Smooth muscle cell (in vitro differentiated cells): ENCODE measurements at regions not wholly inside any gene's neighbourhood (a gene's known extent, or its start where the extent isn't known, plus 50 kb on each side); places are given as distances from the start of the nearest gene placed in this dataset.

Source experiments
- DNase-seq: peaks from one replicate; lab custom pipeline; 2025; ENCODE audit not compliant: unreplicated experiment; lab: John Stamatoyannopoulos, UW
- H2AFZ ChIP-seq: fragments of 200-600 bp; sonication (generic); 2 replicates; pipeline ENCODE4 v1.6.0; 2016; ENCODE audit warnings: antibody characterized with exemption, low read depth, mild to moderate bottlenecking
- H3F3A ChIP-seq: fragments of 200-600 bp; sonication (generic); 2 replicates; pipeline ENCODE4 v1.6.0; 2017; ENCODE audit warnings: antibody characterized with exemption, low read depth
- H3K27ac ChIP-seq: fragments of 200-600 bp; sonication (generic); 2 replicates; pipeline ENCODE4 v1.5.1; 2016; ENCODE audit warnings: low read depth, mild to moderate bottlenecking
- H3K27me3 ChIP-seq: fragments of 200-600 bp; sonication (generic); 2 replicates; pipeline ENCODE4 v1.6.1; 2016; ENCODE audit warnings: low read depth, mild to moderate bottlenecking
- H3K36me3 ChIP-seq: fragments of 200-600 bp; sonication (generic); 2 replicates; pipeline ENCODE4 v1.5.1; 2016; ENCODE audit warnings: low read depth
- H3K4me1 ChIP-seq: fragments of 200-600 bp; sonication (generic); 2 replicates; pipeline ENCODE4 v1.5.1; 2016; ENCODE audit warnings: low read depth
- H3K4me2 ChIP-seq: fragments of 200-600 bp; sonication (generic); 2 replicates; pipeline ENCODE4 v1.6.0; 2016; ENCODE audit warnings: mild to moderate bottlenecking
- H3K4me3 ChIP-seq: fragments of 200-600 bp; sonication (generic); 2 replicates; pipeline ENCODE4 v1.5.1; 2016; ENCODE audit warnings: mild to moderate bottlenecking
- H3K79me2 ChIP-seq: fragments of 200-600 bp; sonication (generic); 2 replicates; pipeline ENCODE4 v1.6.0; 2016; ENCODE audit warnings: low read depth, mild to moderate bottlenecking
- H3K9ac ChIP-seq: fragments of 200-600 bp; sonication (generic); 2 replicates; pipeline ENCODE4 v1.6.0; 2016; ENCODE audit warnings: low read depth
- H3K9me3 ChIP-seq: fragments of 200-600 bp; sonication (generic); replicated peaks from 2 replicates; pipeline ENCODE4 v1.5.1; 2016; ENCODE audit warnings: low read depth
- H4K20me1 ChIP-seq: fragments of 200-600 bp; sonication (generic); 2 replicates; pipeline ENCODE4 v1.6.0; 2016; ENCODE audit warnings: low read depth
- WGBS: methylation state at CpG from one replicate; pipeline ENCODE4 v1.1.7; 2016; ENCODE audit warnings: low lambda C conversion rate; 5-methylcytosine and 5-hydroxymethylcytosine counted together
- TF ChIP-seq, protein P1 (sequence below): fragments of 200-600 bp; sonication (generic); IDR thresholded peaks from 2 replicates; pipeline ENCODE4 v1.5.1; 2017; ENCODE audit warnings: borderline replicate concordance, mild to moderate bottlenecking, antibody characterized with exemption; ENCODE audit not compliant: insufficient read depth, poor library complexity, severe bottlenecking

DNA sequence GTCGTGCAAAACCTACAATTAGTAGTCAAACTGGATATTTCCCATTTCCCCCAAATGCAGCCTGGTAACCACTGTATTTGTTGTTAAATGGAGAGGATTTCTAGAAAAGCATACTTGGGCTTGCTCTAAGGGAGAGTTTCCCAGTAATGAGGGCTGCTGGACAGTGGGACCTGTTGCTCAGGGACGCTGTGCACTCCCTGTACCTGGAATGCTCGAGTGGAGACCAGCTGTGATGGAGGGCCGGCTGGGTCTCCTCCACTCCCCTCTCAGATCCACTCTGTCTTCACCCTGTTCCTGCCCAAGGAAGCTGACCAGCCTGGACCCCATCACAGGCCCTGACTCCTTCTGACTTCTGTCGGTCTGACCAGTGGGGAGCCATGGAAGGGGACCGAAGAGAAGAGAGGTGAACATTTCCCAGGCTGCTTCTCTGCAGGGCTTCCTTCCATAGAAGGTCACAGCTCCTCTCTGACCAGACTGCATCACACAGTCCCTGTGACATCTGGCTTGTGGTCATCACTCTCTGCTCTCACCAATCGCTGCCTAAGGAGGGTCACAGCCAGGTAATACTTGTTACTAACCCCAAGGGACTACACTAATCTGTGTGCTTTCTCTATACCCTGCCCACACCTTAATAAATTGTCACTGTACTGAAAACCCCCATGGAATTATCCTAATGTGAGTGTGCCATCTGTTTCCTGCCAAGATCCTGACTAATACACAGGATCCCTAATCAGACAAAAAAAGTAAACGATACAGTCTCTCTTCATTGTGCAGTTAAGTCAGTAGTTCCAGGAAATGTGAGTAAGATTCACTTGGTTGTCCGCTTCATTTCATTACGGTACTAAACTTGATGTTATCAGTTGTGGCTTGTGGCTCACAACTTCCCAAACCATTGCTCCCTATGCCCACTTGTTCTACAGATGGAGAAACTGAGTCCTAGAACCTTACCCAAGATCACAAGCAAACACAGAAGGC is 102.4 kb downstream of the CCT6B start:
- Histone ChIP-seq H3K4me2 (no peak overlapping the region), H3F3A (no peaks in the 10 kb centered on the region), H3K27ac (no peak overlapping the region), H3K36me3 (no peaks in the 10 kb centered on the region), H4K20me1 (no peaks in the 10 kb centered on the region), H2AFZ (no peak overlapping the region), H3K9ac (no peak overlapping the region), H3K4me1 (no peaks in the 10 kb centered on the region), H3K9me3 (no peaks in the 10 kb centered on the region), H3K27me3 (peaks cover 18% of the 10 kb centered on the region), H3K79me2 (no peaks in the 10 kb centered on the region), H3K4me3 (no peak overlapping the region)
- WGBS: 69% methylated on average over 10 of the region's 10 CpGs
- TF ChIP-seq, protein P1, sequence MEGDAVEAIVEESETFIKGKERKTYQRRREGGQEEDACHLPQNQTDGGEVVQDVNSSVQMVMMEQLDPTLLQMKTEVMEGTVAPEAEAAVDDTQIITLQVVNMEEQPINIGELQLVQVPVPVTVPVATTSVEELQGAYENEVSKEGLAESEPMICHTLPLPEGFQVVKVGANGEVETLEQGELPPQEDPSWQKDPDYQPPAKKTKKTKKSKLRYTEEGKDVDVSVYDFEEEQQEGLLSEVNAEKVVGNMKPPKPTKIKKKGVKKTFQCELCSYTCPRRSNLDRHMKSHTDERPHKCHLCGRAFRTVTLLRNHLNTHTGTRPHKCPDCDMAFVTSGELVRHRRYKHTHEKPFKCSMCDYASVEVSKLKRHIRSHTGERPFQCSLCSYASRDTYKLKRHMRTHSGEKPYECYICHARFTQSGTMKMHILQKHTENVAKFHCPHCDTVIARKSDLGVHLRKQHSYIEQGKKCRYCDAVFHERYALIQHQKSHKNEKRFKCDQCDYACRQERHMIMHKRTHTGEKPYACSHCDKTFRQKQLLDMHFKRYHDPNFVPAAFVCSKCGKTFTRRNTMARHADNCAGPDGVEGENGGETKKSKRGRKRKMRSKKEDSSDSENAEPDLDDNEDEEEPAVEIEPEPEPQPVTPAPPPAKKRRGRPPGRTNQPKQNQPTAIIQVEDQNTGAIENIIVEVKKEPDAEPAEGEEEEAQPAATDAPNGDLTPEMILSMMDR: no peak
- no peak for DNase-seq

DNA sequence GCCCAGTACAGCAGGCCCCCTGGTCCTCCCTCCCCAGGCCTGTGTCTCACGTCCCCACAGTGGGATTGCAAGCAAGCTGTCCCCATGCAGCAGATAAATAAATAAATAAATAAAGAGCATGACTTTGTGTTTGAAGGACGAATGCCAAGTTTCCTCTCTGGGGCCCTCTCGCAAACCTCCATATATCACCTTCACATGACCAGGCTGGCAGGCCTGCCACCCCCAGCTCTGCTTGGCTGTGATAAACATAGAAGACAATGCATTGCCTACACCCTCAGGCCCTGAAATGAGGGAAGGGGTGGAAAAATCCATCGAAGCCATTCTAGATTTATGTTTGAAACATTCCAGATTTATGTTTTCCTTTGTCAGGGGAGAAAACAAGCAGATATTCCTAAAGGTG is 107.3 kb downstream of the CCT6B start:
- H3K4me2 ChIP-seq: no peak overlapping the region
- WGBS: 93% methylated on average over 4 of the region's 4 CpGs
- H3F3A ChIP-seq: no peaks in the 10 kb centered on the region
- H3K4me1 ChIP-seq: no peaks in the 10 kb centered on the region
- no peak for DNase-seq
- no peak overlapping the region for H2AFZ ChIP-seq
- no peaks in the 10 kb centered on the region for H3K79me2 ChIP-seq
- no peak overlapping the region for H3K4me3 ChIP-seq
- H3K36me3 ChIP-seq: no peaks in the 10 kb centered on the region
- no peak overlapping the region for H3K27ac ChIP-seq
- no peak overlapping the region for H3K9ac ChIP-seq
- no peaks in the 10 kb centered on the region for H4K20me1 ChIP-seq
- no peaks in the 10 kb centered on the region for H3K9me3 ChIP-seq
- TF ChIP-seq, protein P1: no peak
- H3K27me3 ChIP-seq: peaks cover 11% of the 10 kb centered on the region

DNA sequence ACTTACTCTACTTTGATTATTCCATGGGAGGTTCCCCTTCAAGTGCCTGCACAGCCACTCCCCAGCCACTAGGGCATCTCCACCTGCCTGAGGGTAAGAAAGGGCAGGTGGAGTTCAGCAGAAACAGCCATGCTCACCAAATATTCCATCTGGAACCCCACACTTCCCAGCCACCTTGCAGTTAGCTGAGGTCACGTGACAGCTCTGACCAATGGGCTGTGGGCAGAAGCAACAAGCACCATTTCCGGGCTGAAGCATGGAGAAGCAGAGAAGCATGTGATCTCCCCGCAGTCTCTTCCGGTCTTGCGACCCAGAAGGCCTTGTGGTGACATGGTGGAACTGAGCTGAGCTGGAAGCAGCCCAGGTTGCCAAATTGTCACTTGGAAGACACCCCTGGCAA is 108.6 kb downstream of the CCT6B start:
- H3K4me2 ChIP-seq: no peak overlapping the region
- no peaks in the 10 kb centered on the region for H3K36me3 ChIP-seq
- H3K9ac ChIP-seq: no peak overlapping the region
- H3K79me2 ChIP-seq: no peaks in the 10 kb centered on the region
- no peak overlapping the region for H3K4me3 ChIP-seq
- no peak for DNase-seq
- H4K20me1 ChIP-seq: no peaks in the 10 kb centered on the region
- H2AFZ ChIP-seq: no peak overlapping the region
- no peak overlapping the region for H3K27ac ChIP-seq
- TF ChIP-seq, protein P1: no peak
- H3K9me3 ChIP-seq: no peaks in the 10 kb centered on the region
- H3K4me1 ChIP-seq: no peaks in the 10 kb centered on the region
- no peaks in the 10 kb centered on the region for H3F3A ChIP-seq
- H3K27me3 ChIP-seq: peaks cover 11% of the 10 kb centered on the region
- 84% methylated on average over 5 of the region's 5 CpGs for WGBS
